ENCODE measurements at regions not wholly inside any gene's neighbourhood (a gene's known extent, or its start where the extent isn't known, plus 50 kb on each side); places are given as distances from the start of the nearest gene placed in this dataset.

GRCh38 chr21:35128536-35128935 lies 79.4 kb upstream of the RUNX1 start:
- no peak overlapping the region for H3K27ac ChIP-seq
- no peak for TF ChIP-seq CTCF (conservative IDR thresholded peaks at IDR 0.05)

DNA sequence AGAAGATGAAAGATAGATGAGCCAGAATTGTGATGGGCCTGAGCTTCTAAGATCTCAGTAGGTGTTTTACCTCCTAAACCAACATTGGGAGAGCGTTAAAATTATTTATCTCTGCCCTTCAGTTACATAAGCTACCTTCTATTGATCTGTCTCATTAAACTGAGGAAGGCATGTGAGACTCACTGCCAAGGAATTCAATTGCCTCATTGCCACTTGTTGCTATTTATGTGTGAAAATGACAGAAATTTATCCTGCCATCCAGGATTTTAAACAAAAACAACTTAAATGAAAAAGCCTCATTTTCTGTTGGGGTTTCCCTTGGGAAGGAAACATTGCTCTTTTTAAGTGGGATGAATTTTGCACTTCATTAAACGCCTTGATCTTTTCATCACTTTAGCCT lies 78.7 kb upstream of the RUNX1 start:
- no peak overlapping the region for H3K27ac ChIP-seq
- TF ChIP-seq CTCF (conservative IDR thresholded peaks at IDR 0.05) = no peak

DNA sequence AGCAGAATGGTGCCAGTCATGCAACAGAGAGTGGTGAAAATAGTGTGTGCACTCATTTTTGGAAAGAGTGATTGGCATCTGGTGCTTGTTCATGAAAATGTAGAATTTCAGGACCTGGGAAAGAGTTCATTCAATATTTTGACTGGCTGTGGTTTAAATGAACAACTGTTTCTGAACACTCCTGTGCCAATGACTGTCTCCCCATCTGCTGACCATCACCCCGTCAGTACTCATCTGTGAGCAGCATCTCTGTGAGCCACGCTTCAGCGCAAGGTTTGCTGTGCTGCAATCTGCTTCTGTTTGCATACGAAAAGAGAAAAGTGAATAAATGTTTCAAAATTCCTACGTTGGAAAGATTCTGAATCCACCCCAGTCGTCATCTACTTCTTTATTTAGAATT lies 77.9 kb upstream of the RUNX1 start:
- no peak for TF ChIP-seq CTCF (conservative IDR thresholded peaks at IDR 0.05)
- no peak overlapping the region for H3K27ac ChIP-seq

- no peak for TF ChIP-seq CTCF (conservative IDR thresholded peaks at IDR 0.05)
- H3K27ac ChIP-seq = no peak overlapping the region
Measured at GRCh38 chr21:35120631-35121180, 71.6 kb upstream of the RUNX1 start.

DNA sequence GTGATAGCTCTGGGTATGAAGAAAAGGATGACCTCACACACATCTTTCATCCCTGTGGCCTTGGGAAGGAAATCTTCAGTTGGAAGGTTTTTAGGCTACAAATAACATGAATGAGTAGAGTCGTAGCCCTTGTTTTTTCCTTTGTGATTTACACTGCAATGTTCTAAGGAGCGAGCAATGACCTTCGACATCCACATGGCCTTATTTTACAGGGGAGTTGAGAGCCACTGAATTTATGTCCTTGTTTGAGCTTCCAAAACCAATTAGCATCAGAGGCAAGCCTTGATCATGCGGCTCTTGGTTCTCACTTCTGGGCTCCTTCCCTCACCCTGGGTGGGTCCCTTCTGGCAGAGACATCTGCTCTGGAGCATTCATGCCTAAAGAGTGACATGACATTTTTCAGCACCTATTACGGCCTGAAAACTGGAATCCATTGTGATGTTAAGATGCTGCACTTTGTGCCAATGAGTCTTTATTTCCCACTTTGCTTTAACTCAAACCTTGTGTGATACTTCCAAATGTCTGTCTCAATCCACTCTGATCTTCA lies 70.5 kb upstream of the RUNX1 start:
- TF ChIP-seq CTCF (conservative IDR thresholded peaks at IDR 0.05) = no peak
- no peak overlapping the region for H3K27ac ChIP-seq

DNA sequence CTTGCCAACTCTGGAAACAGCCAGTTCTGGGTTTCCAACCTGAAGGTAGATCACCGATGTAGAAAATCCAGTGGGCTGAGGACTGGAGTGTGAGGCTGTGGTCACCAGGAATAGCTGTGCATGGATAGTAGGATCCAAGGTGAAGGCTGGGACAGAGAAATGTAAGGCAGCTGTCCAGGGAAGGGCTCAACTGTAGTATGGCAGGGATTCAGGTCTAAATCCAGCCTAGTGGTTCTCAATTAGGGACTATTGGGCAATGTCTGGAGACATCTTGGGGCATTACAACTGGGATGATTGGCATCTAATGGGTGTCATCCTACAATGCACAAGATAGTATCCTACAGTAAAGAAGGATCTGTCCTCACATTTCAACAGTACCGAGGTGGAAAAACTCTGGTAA lies 67.7 kb upstream of the RUNX1 start:
- no peak overlapping the region for H3K27ac ChIP-seq
- TF ChIP-seq CTCF (conservative IDR thresholded peaks at IDR 0.05) = no peak

DNA sequence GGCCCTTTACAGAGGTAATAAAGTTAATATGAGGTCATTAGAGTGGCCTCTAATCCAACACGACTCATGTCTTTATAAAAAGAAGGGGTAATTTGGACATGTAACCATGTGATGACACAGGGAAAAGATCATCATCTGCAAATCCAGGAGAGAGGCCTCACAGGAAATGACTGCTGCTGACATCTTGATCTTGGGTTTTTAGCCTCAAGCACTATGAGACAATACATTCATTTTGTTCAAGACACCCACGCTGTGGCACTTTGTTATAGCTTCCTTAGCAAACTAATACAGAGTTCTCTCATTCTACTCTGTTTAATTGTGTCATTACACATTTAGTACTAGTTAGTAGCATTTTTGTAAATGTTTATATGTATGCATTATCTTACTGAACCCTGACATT lies 64.0 kb upstream of the RUNX1 start:
- no peak for TF ChIP-seq CTCF (conservative IDR thresholded peaks at IDR 0.05)
- H3K27ac ChIP-seq = no peak overlapping the region

Data from VCaP (cell line).